Islet precursor cell (in vitro differentiated cells): ENCODE measurements at regions not wholly inside any gene's neighbourhood (a gene's known extent, or its start where the extent isn't known, plus 50 kb on each side); places are given as distances from the start of the nearest gene placed in this dataset.

Experiments
- DNase-seq: peaks from one replicate; pipeline ENCODE4 v3.0.0-alpha.2; 2018

- DNase-seq = no peak
Measured at GRCh38 chr6:24987446-24988115, 51.8 kb upstream of the RIPOR2 start.

- DNase-seq = no peak
Measured at GRCh38 chr6:24988562-24988961, 52.8 kb upstream of the RIPOR2 start.

GRCh38 chr6:24990236-24990845, 54.6 kb upstream of the RIPOR2 start:
- no peak for DNase-seq

- DNase-seq = no peak
Measured at GRCh38 chr6:24990944-24991809, 55.4 kb upstream of the RIPOR2 start.

- peak; percentile 73 for DNase-seq
Measured at GRCh38 chr6:24991810-24992467, 56.2 kb upstream of the RIPOR2 start.

- no peak for DNase-seq
Measured at GRCh38 chr6:24994812-24995211, 59.1 kb upstream of the RIPOR2 start.

GRCh38 chr6:24995270-24995669, 59.5 kb upstream of the RIPOR2 start:
- DNase-seq = no peak

GRCh38 chr6:24996269-24996836, 60.6 kb upstream of the RIPOR2 start:
- DNase-seq = no peak

GRCh38 chr6:24997231-24997630, 61.5 kb upstream of the RIPOR2 start:
- no peak for DNase-seq

GRCh38 chr6:24997905-24998304, 62.1 kb upstream of the RIPOR2 start:
- no peak for DNase-seq

GRCh38 chr6:25002326-25003091, 66.7 kb upstream of the RIPOR2 start:
- no peak for DNase-seq

- no peak for DNase-seq
Measured at GRCh38 chr6:25004357-25004756, 68.6 kb upstream of the RIPOR2 start.

GRCh38 chr6:25005010-25005409, 69.2 kb upstream of the RIPOR2 start:
- no peak for DNase-seq

- no peak for DNase-seq
Measured at GRCh38 chr6:25006075-25006474, 70.3 kb upstream of the RIPOR2 start.

- DNase-seq = peak; percentile 59
Measured at GRCh38 chr6:25006565-25007001, 70.8 kb upstream of the RIPOR2 start.

- DNase-seq = no peak
Measured at GRCh38 chr6:25007269-25007699, 71.5 kb upstream of the RIPOR2 start.

- no peak for DNase-seq
Measured at GRCh38 chr6:25008707-25009392, 73.1 kb upstream of the RIPOR2 start.

GRCh38 chr6:25009393-25009710, 73.6 kb upstream of the RIPOR2 start:
- no peak for DNase-seq

GRCh38 chr6:25010176-25010575, 74.4 kb upstream of the RIPOR2 start:
- no peak for DNase-seq

GRCh38 chr6:25010902-25011625, 75.3 kb upstream of the RIPOR2 start:
- no peak for DNase-seq

GRCh38 chr6:25012657-25013056, 76.9 kb upstream of the RIPOR2 start:
- no peak for DNase-seq
